ENCODE measurements at regions not wholly inside any gene's neighbourhood (a gene's known extent, or its start where the extent isn't known, plus 50 kb on each side); places are given as distances from the start of the nearest gene placed in this dataset.

- TF ChIP-seq CTCF (IDR thresholded peaks at IDR 0.05; ENCODE audit: low read length) (no peak), EZH2 (optimal IDR thresholded peaks at IDR 0.05; ENCODE audit: low read depth, low read length) (no peak)
Measured at GRCh38 chr2:67342394-67342793, 54.7 kb upstream of the ETAA1 start.

Data from MM.1S (cell line).